ENCODE measurements at regions not wholly inside any gene's neighbourhood (a gene's known extent, or its start where the extent isn't known, plus 50 kb on each side); places are given as distances from the start of the nearest gene placed in this dataset.
"Not testable (repeated sequence)": the region's sequence is repeated elsewhere in the genome, so short reads cannot be mapped to it uniquely, and the experiment has no call there.

DNA sequence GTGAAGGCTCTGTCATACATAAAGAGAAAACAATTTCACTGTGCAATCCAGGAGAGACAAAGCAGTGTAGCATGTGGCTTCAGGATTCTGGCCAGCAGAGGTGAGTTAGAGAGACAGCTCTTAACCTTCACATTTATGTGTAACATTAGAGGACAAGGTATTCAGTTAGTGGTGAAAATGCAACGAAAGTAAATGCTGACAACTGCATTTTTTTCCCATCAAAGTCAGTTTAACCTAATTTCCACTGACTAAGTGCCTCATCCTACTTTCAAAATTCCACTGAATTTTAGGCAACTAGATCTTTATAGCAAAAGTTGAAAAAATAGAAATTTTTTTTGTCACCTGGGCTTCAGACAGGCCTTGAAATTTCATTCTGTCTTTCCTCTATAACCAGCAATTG, 130.8 kb upstream of the LNX1 start:
- FAIRE-seq (no peak), DNase-seq (ENCODE audit: insufficient read length, low spot score) (no peak)

DNA sequence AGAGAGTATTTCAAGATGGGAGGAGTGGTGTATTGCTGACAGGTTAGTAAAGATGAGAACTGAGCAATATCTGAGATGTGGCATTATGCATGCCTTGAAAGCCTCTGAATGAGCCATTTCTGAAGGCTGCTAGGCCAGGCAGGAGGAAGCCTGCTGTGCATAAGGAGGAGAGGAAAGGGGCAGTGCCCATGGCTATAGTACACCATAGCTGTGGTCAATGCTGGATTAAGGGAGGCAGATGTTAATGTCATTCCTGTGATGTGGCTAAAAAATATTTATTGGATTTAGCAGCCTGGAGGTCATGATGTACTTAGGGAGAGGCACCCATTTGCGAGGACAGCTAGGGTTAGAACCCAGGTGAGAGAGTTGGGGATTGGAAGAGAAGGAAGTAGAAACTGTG, 130.0 kb upstream of the LNX1 start:
- DNase-seq (ENCODE audit: insufficient read length, low spot score) (no peak), FAIRE-seq (no peak)

DNA sequence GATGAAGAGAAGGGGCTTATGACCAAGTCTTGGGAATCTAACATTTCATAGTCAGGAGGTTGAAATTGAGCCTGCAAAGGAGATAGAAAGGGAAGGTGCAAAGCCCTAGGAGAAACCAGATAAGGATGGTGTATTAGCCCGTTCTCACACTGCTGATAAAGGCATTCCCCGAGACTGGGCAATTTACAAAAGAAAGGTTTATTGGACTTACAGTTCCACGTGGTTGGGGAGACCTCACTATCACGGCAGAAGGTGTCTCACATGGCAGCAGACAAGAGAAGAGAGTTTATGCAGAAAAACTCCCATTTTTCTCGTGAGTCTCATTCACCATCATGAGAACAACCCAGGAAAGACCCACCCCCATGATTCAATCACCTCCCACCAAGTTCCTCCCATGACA, 129.5 kb upstream of the LNX1 start:
- FAIRE-seq = no peak
- DNase-seq (ENCODE audit: insufficient read length, low spot score) = no peak

DNA sequence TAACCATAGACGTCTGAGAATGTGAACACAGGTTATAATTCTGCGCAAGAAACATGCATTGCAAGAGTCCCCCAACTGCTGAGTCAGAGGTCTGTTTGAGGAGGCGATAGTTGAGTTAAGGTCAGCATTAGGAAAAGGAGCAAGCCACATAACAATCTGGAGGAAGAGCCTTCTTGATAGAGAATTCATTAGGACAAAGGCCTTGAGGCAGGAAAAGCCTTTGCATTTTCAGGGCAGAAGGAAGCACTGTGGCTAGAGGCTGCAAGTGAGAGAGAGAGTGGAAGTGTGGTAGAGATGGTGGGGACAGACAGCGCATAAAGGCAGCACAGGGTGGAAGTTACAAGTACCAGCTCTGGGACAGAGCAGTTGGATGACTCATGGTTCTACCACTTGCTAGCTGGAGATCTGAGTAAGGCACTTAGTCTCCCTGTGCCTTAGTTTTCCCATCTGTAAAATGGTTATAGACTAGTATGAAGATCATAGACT, 125.8 kb upstream of the LNX1 start:
- FAIRE-seq (no peak), DNase-seq (ENCODE audit: insufficient read length, low spot score) (no peak)

DNA sequence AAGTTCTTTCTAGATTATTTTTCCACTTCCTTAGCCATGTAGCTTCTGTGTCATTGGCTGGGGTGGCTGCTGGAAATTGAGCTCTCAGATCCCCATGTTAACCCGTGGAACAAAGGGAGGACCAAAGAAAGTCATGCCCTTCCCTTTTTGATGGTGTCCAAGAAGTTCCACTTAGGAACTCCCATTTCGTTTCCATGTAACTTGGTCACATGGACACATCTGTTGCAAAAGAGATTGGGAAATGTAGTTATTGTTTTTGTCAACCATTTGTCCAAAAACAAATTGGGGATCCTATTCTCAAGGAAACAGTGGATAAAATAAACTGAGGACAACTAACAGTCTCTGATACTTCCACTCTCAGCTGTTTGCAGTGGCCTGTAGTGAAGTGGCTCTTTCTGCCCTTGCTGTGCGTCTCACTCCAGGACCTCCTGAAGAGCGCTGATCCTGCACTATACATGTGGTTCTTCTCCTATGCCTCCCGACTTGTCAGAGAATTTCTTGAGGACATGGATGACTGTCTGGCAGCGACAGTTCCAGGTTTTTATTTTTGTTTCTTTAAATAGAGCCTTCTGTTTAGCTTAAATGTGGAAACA, 125.3 kb upstream of the LNX1 start:
- no peak for FAIRE-seq
- DNase-seq (ENCODE audit: insufficient read length, low spot score) = no peak

DNA sequence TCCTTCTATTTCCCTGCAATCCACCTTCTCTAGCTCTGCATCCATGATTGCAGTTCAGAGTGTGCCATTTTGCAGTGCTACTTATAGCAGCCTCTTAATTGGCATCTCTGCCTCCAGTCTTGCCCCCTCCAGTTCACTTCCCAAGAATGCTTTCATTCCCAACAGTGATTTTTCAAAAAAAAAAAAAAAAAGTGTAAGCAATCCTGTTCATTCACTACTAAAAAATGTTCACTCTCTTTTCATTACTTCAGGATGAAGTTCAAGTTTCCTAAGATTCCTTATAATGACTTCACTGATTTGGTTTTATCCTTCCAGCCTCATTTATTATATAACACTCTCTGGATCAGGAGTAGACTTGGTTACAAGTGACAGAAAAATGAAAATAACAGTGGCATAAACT, 124.7 kb upstream of the LNX1 start:
- FAIRE-seq = no peak
- DNase-seq (ENCODE audit: insufficient read length, low spot score) = no peak

DNA sequence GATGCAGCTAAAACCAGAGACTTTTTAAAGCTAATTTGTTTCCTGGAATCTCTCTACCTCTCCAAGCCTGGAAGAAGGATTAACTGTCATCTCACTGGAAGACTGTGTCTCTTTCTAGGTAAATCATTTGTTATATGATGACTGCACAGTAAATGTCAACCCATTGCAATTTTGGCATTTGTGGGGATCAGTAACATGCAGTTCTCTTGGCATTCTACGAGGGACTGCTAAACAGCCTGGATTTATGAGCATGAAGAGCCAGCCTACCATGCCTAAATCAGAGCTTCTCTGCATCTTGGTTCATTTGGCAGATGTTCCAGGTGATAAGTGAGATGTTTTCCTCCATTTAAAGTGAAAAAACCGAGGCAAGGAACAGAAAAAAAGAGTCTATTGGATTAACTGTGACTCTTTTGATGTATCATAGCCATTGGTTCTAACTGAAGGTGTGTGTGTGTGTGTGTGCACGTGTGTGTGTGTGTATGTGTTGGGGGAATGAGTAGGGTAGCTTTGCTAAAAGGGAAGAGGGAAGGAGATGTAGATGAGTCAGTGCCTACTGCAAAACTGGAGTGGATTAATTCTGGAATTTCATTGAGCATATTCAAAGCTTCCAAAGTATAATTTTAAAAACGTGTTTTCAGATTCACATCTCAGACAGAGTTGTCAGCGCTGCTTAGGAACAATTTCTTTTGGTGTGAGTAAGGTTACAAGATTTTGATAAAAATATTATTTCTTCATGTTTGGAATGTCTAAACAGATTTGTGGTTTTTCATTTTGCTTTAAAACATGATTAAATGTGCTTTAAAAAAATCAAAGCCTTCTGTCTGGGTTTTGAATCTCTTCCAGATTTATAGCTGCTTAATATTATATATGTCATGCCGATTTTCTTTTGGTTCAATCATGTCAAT, 123.2 kb upstream of the LNX1 start:
- no peak for FAIRE-seq

DNA sequence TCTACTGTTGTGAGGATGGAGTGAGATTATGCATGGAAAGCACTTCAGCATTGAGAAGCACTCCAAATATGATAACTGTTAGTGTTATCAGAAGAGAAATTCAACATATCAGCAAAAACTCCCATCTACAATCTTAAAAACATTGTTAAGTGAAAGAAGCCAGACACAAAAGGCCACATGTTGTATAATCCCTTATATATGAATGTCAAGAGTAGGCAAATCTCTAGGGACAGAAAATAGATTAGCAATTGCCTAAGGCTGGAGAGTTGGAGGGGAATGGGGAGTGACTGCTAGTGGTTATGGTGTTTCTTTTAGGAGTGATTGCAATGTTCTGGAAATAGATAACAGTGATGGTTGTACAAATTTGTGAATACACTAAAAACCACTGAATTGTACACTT, 122.5 kb upstream of the LNX1 start:
- no peak for FAIRE-seq

More for the DNA sequence above, 123.2 kb upstream of the LNX1 start:
- DNase-seq (ENCODE audit: insufficient read length, low spot score) = no peak

DNA sequence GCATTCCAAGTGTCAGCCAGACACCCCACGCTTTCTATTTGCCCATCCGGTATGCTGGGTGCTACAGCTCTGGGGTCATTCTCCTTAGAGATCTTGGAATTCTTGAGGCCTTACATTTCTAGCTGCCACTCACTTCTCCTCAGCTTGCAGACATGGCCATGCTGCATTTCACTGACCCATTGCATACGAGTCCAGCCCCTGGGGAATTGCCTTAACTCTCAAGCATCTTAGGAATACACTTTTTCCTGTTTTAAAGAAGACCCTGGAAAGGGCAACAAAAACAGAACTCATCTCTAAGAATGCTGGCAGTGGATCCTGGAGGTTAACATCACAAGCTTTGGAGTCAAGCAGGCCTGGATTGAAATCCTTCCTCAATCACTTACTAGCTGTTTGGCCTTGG, 122.0 kb upstream of the LNX1 start:
- FAIRE-seq (no peak), DNase-seq (ENCODE audit: insufficient read length, low spot score) (no peak)

More for the DNA sequence above, 122.5 kb upstream of the LNX1 start:
- DNase-seq (ENCODE audit: insufficient read length, low spot score) = no peak

DNA sequence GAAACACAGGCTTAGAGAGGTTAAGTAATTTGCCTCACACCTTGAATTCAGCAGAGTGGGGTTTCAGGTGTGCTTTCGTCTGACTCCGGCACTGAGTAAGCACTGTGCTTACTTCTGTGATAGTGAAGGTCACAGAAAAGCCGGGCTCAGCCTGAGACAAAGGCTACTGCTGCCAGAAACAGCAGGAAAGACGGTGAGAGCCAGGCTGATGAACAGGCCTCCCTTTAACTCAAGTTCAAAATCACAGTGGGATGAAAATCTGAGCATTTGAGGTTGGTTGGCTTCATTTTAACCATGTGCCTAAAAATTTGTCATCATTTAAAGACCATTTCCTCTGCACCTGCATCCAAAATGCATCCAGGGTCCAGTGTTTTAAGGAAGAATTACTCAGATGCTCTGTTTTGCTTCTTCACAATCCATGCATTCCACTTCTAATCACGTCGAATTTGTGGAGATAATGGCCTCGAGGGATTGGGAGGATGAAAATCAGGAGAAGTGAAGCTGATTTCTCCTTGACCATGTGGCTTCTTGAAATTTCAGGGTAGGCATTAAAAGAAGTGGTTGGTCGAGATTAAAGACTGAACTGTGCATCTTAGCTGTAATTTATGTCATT, 121.2 kb upstream of the LNX1 start:
- no peak for FAIRE-seq

DNA sequence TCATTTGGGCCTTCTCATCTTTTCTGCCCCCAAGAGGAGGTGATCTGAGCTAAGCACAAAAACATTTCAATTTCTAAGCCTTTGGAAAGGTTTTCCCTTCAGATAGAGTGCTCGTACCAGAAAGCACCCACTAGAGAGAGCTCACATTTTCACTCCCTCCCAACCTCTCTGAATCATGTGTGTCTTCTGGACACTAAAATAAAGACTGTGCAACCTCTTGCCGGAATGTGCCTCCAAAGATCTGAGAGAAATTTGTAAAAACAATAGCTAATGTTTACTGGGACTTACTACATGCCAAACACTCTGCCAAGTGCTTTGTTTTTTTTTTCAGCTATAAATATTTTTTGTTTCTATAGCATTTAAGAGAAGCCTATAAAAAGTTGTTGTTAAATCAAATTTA, 120.6 kb upstream of the LNX1 start:
- DNase-seq (ENCODE audit: insufficient read length, low spot score) (no peak), FAIRE-seq (no peak)

More for the DNA sequence above, 121.2 kb upstream of the LNX1 start:
- no peak for DNase-seq (ENCODE audit: insufficient read length, low spot score)

DNA sequence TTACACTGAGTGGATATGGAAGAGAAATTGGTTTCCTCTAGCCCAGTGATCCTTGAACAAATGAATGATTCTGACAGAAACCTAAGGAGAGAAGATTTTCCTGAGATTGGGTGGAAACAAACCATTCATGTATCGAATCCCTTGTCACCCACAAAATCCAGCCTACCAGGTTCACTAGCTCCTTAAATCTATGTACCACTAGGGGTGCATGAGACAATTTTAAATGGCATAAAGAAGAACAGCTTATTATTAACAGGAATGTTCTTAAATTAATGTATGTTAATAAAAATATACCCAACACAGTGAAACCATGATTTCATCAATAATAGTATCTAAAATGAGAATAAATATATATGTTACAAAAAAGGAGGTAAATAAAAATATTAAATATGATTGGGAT, 118.4 kb upstream of the LNX1 start:
- FAIRE-seq = no peak

DNA sequence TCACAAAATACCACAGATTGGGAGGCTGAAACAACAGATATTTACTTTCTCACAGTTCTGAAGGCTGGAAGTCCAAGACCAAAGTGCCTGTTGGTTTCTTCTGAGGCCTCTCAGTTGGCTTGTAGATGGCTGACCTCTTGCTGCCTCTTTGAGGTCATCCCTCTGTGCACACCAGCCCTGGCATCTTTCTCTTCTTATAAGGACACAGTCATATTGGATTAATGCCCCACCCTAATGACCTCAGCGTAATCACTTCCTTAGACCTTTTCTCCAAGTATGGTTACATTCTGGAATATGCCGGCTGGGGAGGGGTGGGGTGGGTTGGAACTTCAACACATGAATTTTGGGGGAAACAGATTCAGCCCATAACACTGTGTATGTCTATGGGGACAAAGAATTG, 116.2 kb upstream of the LNX1 start:
- DNase-seq (ENCODE audit: insufficient read length, low spot score) = no peak
- no peak for FAIRE-seq

More for the DNA sequence above, 118.4 kb upstream of the LNX1 start:
- DNase-seq (ENCODE audit: insufficient read length, low spot score) = no peak

DNA sequence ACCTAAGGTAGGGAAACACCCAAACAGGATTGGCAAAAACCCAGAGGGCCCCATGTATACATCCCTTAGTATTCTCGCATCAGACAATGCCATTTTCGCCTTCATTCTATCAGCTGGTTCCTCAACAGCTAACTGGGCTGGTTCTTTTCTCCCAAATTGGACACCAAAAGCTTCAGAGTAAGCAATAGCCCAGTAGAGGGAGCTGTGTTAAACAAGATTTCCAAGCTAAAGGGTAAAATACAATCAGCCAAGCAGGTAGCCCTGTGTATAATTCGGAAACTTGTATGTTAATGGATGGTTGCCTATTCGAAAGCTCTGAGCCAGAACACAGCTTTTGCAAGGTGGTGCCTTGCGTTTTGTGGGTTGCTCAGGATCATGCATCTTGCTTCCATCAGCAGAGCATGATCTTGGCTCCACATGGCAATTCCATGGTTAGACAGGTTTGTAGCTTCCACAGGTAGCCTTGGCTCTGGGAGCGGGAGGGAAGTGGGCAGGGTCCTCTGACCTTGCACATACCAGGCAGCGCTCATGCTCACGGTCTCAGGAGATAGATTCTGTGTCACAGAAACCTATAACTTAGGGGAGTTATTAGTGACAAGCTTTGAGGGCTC, 115.2 kb upstream of the LNX1 start:
- FAIRE-seq = no peak
- DNase-seq (ENCODE audit: insufficient read length, low spot score) = peak; percentile 10

DNA sequence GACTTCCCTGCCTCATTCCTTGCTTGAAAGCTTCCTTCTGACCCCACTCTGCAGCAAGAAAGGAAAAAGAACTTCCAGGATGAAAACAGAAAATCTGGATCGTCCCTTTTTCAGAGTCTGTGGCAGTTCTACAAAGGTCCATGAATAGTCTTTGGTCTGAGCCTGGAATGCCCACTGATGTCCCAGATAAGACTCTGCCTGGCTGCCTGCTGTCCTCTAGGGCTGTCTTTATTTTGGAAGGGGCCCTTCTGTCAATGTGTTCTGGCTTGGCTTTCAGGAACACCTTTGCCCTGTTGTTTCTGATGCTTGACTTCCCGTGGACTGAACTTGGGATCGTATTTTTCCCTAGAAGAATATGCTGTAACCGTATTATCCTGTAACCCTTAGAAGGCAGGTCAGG, 114.7 kb upstream of the LNX1 start:
- FAIRE-seq (no peak), DNase-seq (ENCODE audit: insufficient read length, low spot score) (no peak)

DNA sequence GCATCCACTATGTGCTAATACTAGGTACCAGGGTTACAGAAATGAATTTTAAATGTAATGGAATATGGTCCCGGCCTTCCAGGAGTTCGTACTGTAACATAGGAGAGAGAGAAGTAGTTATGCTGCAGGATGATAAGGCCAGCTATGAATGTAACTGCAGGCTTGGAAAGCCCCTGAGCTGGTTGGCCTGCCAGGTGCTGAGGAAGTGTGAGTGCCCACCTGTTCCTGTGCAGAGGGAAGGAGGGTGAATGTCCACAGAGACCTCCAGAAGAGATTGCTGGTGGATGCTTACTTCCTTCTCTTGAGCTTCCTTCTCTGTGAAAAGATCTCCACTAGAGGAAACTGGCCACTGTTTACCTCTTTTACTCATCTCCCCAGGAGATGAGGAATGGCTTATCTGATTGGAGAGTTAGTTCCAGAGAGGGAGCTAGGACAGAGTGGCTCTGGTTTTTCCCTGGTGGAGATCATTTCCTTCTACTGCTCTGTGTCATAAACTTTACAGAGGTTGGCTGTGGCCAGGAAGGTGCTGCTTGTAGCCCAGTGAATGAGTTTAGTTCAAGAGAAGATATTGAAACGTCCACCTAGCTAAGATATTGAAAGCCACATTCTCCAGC, 114.0 kb upstream of the LNX1 start:
- FAIRE-seq = no peak

DNA sequence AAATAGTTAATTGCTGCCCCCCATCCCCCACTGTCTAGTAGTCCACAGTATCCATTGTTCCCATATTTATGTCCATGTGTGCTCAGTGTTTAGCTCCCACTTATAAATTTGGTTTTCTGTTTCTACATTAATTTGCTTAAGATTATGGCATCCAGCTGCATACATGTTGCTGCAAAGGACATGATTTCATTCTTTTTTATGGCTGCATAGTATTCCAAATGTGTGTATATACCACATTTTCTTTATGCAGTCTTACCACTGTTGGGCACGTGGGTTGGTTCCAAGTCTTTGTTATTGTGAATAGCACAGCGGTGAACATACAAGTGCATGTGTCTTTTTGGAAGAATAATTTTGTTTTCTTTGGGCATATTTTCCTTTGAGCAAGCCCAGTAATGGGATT, 113.0 kb upstream of the LNX1 start:
- no peak for DNase-seq (ENCODE audit: insufficient read length, low spot score)
- no peak for FAIRE-seq

More for the DNA sequence above, 114.0 kb upstream of the LNX1 start:
- no peak for DNase-seq (ENCODE audit: insufficient read length, low spot score)

DNA sequence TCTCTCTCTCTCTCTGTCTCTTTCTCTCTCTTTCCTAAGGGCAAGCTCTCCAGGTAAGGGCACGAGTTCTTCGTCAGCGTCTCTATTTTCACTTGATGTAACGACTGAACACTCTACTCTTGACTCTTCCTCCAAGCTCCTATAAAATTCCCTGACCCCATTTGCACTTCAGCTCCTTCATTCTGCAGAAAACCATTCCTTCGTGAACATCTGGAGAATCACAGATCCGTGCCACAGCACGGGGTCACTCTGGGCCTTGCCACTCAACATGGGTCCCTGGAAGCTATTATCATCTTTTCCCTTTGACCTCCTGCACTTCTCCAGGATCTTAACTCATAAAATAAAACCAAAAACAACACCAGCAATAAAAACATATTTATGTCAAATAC, 112.0 kb upstream of the LNX1 start:
- DNase-seq (ENCODE audit: insufficient read length, low spot score) = no peak
- FAIRE-seq = no peak

DNA sequence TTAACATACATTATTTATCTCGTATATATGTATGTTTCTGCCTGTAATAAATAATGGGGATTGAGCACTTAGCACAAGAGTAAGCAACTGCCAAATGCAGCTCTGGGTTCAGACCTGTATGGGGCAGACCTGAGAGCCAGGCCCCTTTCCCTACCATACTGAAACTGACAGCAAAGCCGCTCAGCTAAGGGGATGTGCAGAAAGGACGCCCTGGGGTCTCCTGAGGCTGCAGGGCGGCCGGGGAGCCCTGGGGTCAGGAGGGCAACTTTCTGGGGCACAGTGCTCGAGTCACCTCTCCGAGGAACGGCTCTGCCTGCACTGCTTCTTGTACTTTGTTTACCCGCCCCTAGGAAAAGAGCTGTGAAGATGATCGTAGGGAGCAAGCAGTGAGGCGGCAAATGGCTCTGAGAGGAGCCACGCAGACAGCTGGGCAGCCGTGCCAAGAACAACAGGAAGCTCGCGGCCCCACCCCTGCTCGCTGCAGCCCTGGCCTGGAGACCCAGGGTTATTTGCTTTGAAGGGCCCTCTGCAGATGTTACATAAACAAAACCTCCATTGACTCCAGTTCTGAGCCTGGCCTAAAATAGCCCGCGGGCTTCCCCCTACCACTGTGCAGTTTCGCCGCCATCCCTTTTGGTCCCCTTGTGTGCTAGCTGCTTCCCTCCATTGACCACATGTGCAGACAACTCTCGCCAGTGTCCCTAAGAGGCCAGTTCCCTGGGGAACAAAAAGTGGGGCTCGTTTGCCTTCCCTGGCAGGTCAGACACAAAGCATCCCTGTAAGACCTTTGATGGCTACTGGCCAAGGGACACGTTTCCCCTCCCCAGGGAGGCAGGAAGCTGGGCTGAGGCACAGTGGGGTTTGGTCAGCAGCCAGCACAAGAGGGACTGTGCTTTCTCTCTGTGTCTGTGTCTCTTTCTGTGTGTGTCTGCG, 111.3 kb upstream of the LNX1 start:
- FAIRE-seq (no peak), DNase-seq (ENCODE audit: insufficient read length, low spot score) (peak; percentile 26)

DNA sequence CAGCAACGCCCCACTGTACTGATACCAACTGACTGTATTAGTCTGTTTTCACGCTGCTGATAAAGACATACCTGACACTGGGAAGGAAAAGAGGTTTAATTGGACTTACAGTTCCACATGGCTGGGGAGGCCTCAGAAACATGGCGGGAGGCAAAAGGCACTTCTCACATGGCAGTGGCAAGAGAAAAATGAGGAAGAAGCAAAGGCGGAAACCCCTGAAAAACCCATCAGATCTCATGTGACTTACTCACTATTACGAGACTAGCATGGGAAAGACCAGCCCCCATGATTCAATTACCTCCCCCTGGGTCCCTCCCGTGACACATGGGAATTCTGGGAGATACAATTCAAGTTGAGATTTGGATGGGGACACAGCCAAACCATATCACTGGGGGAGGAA, 110.0 kb upstream of the LNX1 start:
- DNase-seq (ENCODE audit: insufficient read length, low spot score); FAIRE-seq: not testable (repeated sequence)
